OCI-LY7 (cell line): ENCODE measurements at regions not wholly inside any gene's neighbourhood (a gene's known extent, or its start where the extent isn't known, plus 50 kb on each side); places are given as distances from the start of the nearest gene placed in this dataset.

Experiments
- CTCF ChIP-seq: fragments of 200-600 bp; sonication (generic); conservative IDR thresholded peaks from 2 replicates; pipeline ENCODE4 v1.5.1; 2014; ENCODE audit warnings: mild to moderate bottlenecking, antibody characterized with exemption, low read length, moderate library complexity, mixed read lengths
- EZH2phosphoT487 ChIP-seq: fragments of 200-600 bp; sonication (generic); IDR thresholded peaks from 2 replicates; pipeline ENCODE4 v1.6.1; 2018; ENCODE audit warnings: low read depth, borderline replicate concordance, mild to moderate bottlenecking, mixed run types, antibody characterized with exemption, low read length, moderate library complexity, mixed read lengths

- TF ChIP-seq CTCF, result no peak
- no peak for TF ChIP-seq EZH2phosphoT487
Observed at GRCh38 chr1:164930241-164930640, 371.3 kb downstream of the PBX1 start.
